ENCODE measurements at regions not wholly inside any gene's neighbourhood (a gene's known extent, or its start where the extent isn't known, plus 50 kb on each side); places are given as distances from the start of the nearest gene placed in this dataset.

DNA sequence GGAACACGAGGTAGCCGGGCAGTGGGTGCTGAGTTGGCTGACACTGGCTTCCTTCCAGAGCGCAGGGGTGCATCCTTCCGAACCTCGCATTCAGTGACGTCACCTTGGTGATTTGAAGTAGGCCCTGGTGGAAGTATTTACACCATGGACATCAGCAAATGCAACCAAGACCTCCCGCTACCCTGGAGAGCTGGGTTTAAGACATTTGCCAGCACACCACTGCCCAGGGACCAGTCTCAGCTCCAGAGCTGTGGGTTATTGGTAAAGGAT lies 106.4 kb upstream of the GPR26 start:
- intact Hi-C loops (cut with micrococcal nuclease; ENCODE audit: unreplicated experiment) (loop anchor here (1.0 kb wide), 1 partner anchor 426 kb away; no protein-coding TSS in a partner anchor), in situ Hi-C loops (cut with HindIII; ENCODE audit: extremely low pct_ligation_motif_present, low pct_unique_long_range_greater_than_20kb) (loop anchor here (5.0 to 25.0 kb wide), 3 partner anchors 427 to 922 kb away; no protein-coding TSS in a partner anchor)
- Histone ChIP-seq H3K9me3 (ENCODE audit: low read length) (no peaks in the 10 kb centered on the region), H3K4me3 (replicated peaks in 1 of 3; ENCODE audit: insufficient read depth in 1 of 3, low read depth in 2 of 3, low read length in 3 of 3) (no peak overlapping the region), H3K4me1 (ENCODE audit: insufficient read depth, low read length) (no peaks in the 10 kb centered on the region), H3K27ac (ENCODE audit: extremely low read length, insufficient read depth, low read length) (no peak overlapping the region), H3K79me2 (ENCODE audit: insufficient read depth, low read length) (no peaks in the 10 kb centered on the region), H3K4me2 (ENCODE audit: low read depth, low read length) (no peak overlapping the region), H3K9ac (ENCODE audit: insufficient read depth, low read depth, low read length) (no peak overlapping the region), H3K27me3 (ENCODE audit: control insufficient read depth in 1 of 2, insufficient read depth in 2 of 2, low read length in 2 of 2) (peaks cover 0 to 11% of the 10 kb centered on the region in 2 experiments; a peak in 1 of 5 replicates), H4K20me1 (ENCODE audit: insufficient read depth, low read length) (no peaks in the 10 kb centered on the region), H3K36me3 (replicated peaks in 1 of 2; ENCODE audit: control insufficient read depth in 1 of 2, insufficient read depth in 2 of 2, low read length in 2 of 2) (no peaks in the 10 kb centered on the region), H2AFZ (ENCODE audit: low read length) (no peak overlapping the region)
- FAIRE-seq, result no peak
- 35% methylated on average over 5 of the region's 7 CpGs for WGBS (ENCODE audit: low lambda C conversion rate)
- no peak for ATAC-seq
- BruUV-seq (replicated peaks), result no TSS peak
- TF ChIP-seq CREB1 (IDR thresholded peaks at IDR 0.05) (peak; percentile 92), CREB1 (CRISPR knock-in tag; IDR thresholded peaks at IDR 0.05) (no peak), MTA1 (CRISPR knock-in tag; IDR thresholded peaks at IDR 0.05; ENCODE audit: borderline replicate concordance) (no peak), ATF7 (IDR thresholded peaks at IDR 0.05) (peak; percentile 83), ATF7 (CRISPR knock-in tag; IDR thresholded peaks at IDR 0.05) (no peak), KDM3A (CRISPR knock-in tag; IDR thresholded peaks at IDR 0.05; ENCODE audit: low read depth) (no peak), WIZ (CRISPR knock-in tag; IDR thresholded peaks at IDR 0.05) (no peak)
- DNase-seq (ENCODE audit: low spot score), result no peak
- ChIA-PET CTCF (ENCODE audit: low intra/inter-chr PET ratio, low total read pairs) (interaction anchor here (1.1 to 2.6 kb wide), 3 partner anchors 421 to 516 kb away, joined by 3 to 22 read pairs (median 15); no protein-coding TSS in a partner anchor), POLR2A (no interaction called here)

DNA sequence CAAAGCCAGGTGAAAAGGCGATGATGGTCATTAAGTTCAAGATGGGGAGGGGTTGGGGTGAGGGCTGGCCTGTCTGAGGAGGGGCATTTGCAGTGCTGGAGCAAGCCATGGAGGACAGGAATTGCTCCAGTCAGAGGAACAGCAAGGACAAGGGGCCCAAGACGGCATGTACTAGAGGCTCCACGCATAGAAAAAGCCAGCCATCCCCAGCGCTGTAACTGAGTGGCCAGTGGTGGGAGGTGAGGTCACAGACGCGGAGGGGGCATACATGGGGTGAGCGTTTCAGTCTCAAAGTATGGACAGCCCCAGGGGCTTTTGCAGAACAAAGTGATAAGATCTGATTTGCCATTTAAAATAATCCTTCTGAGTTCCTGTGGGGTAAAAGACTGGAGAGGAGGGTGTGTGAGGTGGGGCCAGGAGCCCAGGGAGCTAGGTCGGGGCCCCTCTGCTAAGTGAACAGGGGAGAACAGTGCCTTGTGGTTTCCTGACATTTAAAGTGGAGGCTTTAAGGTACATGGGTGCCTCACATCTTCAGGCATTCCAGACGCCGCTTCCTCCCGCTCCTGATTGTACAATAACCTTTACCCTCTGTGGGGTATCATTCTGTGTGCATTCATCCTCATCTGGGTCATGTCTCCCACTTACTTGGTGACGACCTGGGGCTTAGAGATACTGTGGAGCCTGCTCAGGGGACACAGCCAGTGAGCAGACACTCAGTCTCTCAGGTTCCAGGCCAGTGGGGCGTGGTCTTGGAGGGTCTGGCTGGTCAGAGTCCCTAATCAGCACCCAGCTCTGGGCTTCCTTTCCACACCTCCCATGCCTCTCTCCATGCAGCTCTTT lies 105.6 kb upstream of the GPR26 start:
- no peak overlapping the region for H3K9ac ChIP-seq (ENCODE audit: insufficient read depth, low read depth, low read length)
- H3K36me3 ChIP-seq (replicated peaks in 1 of 2; ENCODE audit: control insufficient read depth in 1 of 2, insufficient read depth in 2 of 2, low read length in 2 of 2), result no peaks in the 10 kb centered on the region
- BruUV-seq (replicated peaks), result no TSS peak
- H2AFZ ChIP-seq (ENCODE audit: low read length), result no peak overlapping the region
- ChIA-PET CTCF (ENCODE audit: low intra/inter-chr PET ratio, low total read pairs) (interaction anchor here (0.7 to 2.6 kb wide), 2 partner anchors 428 to 517 kb away, joined by 3 to 22 read pairs; no protein-coding TSS in a partner anchor), POLR2A (no interaction called here)
- peaks cover 0 to 10% of the 10 kb centered on the region in 2 experiments; a peak in 1 of 5 replicates for H3K27me3 ChIP-seq (ENCODE audit: control insufficient read depth in 1 of 2, insufficient read depth in 2 of 2, low read length in 2 of 2)
- H3K9me3 ChIP-seq (ENCODE audit: low read length), result no peaks in the 10 kb centered on the region
- DNase-seq (ENCODE audit: low spot score) (no peak), ATAC-seq (no peak), FAIRE-seq (no peak)
- H3K27ac ChIP-seq (ENCODE audit: extremely low read length, insufficient read depth, low read length), result no peak overlapping the region
- no peaks in the 10 kb centered on the region for H3K79me2 ChIP-seq (ENCODE audit: insufficient read depth, low read length)
- in situ Hi-C loops (cut with HindIII; ENCODE audit: extremely low pct_ligation_motif_present, low pct_unique_long_range_greater_than_20kb), result loop anchor here (5.0 to 25.0 kb wide), 3 partner anchors 428 to 923 kb away; no protein-coding TSS in a partner anchor
- no peaks in the 10 kb centered on the region for H3K4me1 ChIP-seq (ENCODE audit: insufficient read depth, low read length)
- 5% methylated on average over 9 of the region's 13 CpGs for WGBS (ENCODE audit: low lambda C conversion rate)
- no peak overlapping the region for H3K4me2 ChIP-seq (ENCODE audit: low read depth, low read length)
- TF ChIP-seq SMC3 (IDR thresholded peaks at IDR 0.05; ENCODE audit: low read length), result no peak
- no peak for TF ChIP-seq SMAD9 (CRISPR knock-in tag; IDR thresholded peaks at IDR 0.05)
- no peak for TF ChIP-seq MEIS1 (CRISPR knock-in tag; IDR thresholded peaks at IDR 0.05; ENCODE audit: borderline replicate concordance)
- no peak for TF ChIP-seq ZMYM3 (CRISPR knock-in tag; IDR thresholded peaks at IDR 0.05)
- TF ChIP-seq, protein P1, sequence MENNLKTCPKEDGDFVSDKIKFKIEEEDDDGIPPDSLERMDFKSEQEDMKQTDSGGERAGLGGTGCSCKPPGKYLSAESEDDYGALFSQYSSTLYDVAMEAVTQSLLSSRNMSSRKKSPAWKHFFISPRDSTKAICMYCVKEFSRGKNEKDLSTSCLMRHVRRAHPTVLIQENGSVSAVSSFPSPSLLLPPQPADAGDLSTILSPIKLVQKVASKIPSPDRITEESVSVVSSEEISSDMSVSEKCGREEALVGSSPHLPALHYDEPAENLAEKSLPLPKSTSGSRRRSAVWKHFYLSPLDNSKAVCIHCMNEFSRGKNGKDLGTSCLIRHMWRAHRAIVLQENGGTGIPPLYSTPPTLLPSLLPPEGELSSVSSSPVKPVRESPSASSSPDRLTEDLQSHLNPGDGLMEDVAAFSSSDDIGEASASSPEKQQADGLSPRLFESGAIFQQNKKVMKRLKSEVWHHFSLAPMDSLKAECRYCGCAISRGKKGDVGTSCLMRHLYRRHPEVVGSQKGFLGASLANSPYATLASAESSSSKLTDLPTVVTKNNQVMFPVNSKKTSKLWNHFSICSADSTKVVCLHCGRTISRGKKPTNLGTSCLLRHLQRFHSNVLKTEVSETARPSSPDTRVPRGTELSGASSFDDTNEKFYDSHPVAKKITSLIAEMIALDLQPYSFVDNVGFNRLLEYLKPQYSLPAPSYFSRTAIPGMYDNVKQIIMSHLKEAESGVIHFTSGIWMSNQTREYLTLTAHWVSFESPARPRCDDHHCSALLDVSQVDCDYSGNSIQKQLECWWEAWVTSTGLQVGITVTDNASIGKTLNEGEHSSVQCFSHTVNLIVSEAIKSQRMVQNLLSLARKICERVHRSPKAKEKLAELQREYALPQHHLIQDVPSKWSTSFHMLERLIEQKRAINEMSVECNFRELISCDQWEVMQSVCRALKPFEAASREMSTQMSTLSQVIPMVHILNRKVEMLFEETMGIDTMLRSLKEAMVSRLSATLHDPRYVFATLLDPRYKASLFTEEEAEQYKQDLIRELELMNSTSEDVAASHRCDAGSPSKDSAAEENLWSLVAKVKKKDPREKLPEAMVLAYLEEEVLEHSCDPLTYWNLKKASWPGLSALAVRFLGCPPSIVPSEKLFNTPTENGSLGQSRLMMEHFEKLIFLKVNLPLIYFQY (CRISPR knock-in tag; IDR thresholded peaks at IDR 0.05; ENCODE audit: borderline replicate concordance), result no peak
- TF ChIP-seq ZNF317 (CRISPR knock-in tag; IDR thresholded peaks at IDR 0.05), result no peak
- intact Hi-C loops (cut with micrococcal nuclease; ENCODE audit: unreplicated experiment), result no loop called here
- H4K20me1 ChIP-seq (ENCODE audit: insufficient read depth, low read length), result no peaks in the 10 kb centered on the region
- no peak overlapping the region for H3K4me3 ChIP-seq (replicated peaks in 1 of 3; ENCODE audit: insufficient read depth in 1 of 3, low read depth in 2 of 3, low read length in 3 of 3)

All from HepG2 (cell line).